GM19463 (cell line): ENCODE measurements at regions not wholly inside any gene's neighbourhood (a gene's known extent, or its start where the extent isn't known, plus 50 kb on each side); places are given as distances from the start of the nearest gene placed in this dataset.

ENCODE experiments used
- ATAC-seq: cut with Tn5 transposase; IDR thresholded peaks from one replicate; pipeline ENCODE4 v1.9.1; 2021; ENCODE audit warnings: mild to moderate bottlenecking, moderate library complexity; ENCODE audit not compliant: unreplicated experiment

GRCh38 chr1:81234237-81234636, 566.5 kb upstream of the ADGRL2 start:
- no peak for ATAC-seq

DNA sequence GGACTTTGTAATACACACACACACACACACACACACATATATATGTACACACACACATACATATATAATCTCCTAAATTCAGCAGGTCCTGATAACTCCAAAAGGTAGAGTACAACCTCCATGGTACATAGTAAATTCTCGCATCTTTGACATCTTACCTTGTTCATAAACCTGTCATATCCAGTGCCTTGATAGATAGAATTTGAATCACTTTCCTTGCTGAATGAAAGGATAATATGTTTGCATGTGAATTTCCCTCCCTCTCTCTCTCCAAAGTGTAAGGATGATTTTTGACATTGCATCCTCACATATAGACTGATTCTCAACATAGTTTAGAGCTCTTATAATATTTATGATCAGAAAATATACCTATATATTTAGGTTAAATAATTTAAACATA, 567.1 kb upstream of the ADGRL2 start:
- ATAC-seq = no peak

DNA sequence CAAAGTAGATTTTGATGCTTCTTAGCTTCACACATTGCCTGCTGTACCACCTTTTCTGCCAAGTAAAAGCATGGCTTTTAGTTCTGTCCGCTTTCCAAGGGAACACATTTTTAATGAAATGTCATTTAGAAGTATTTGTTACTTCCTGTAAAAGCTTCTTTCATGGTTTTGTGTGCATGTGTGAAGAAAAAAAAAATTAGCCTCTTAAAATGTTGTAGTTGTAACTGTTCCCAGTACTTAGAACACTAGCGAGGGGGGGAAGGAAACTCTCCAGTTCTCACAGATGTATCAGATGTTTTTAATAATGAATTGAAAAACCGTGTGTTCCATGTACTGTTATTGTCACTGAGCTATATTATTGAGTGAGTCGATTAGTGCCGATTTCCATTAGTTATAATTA, 568.3 kb upstream of the ADGRL2 start:
- no peak for ATAC-seq

DNA sequence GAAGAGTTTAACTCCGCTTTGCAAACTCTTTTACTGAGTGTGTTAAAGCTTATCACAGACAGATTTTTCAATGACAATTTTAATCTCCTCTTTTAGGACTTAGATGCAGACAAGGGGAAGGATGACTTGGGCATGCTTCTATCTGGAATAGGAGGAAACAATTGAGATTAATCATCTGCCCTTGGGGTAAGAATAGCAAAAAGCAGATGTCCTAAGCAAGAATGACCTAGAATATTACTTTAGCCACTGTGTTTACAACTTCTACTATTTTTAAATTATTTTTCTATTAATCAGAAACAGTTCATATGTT, 569.0 kb upstream of the ADGRL2 start:
- no peak for ATAC-seq

GRCh38 chr1:81230983-81231728, 569.6 kb upstream of the ADGRL2 start:
- no peak for ATAC-seq

GRCh38 chr1:81228926-81229325, 571.8 kb upstream of the ADGRL2 start:
- ATAC-seq = no peak

DNA sequence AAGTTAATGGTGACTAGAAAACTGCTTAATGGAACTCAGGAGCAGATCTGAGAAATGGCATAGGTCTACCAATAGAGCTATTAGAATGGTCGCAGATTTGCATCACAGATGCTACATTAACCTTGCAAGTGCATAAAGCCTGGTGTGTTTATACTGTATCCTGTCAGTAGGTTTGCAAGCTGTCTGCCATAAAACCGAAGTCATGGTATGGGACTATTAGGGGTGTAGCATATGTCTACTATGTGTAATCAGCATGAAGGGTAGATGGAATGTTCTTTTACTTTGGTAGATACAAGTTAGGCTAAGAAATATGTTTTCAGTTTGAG, 574.2 kb upstream of the ADGRL2 start:
- no peak for ATAC-seq

DNA sequence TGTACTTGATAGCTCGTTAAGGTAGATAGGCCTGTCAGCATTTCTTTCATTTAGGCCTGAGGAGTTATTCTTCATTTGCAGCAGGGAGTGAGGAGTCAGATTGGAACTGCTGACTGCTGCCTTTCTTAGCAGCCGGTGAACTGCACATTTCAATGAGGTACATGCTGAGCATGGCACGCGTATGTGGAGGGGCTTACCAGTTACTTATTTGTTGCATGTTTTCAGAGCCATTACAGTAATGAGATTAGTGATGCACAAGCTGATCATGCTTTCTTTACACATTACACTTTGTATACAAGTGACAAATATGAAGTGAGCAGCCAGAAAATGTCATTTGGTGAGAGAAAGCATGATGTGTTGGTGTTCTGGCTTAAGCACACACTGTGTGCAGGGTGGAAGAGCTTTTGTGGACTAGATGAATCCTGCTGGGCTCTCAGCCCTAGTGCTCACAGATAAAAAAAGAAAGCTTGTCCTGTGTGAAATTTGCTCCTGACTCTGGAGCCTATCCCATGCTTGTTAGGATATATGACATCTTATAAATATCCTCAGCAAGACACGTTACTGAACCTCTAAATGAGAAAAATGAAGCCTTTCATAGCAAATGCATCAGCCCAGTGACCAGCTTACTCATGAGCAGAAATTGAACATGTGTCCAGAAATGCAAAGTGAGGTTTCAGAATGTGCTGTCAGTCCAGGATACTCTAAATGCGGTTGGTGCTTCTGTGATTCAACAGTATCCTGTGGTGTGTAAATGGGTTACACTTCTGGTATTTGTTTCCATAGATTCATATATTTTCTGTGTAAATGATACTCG, 574.7 kb upstream of the ADGRL2 start:
- ATAC-seq = peak; percentile 90

DNA sequence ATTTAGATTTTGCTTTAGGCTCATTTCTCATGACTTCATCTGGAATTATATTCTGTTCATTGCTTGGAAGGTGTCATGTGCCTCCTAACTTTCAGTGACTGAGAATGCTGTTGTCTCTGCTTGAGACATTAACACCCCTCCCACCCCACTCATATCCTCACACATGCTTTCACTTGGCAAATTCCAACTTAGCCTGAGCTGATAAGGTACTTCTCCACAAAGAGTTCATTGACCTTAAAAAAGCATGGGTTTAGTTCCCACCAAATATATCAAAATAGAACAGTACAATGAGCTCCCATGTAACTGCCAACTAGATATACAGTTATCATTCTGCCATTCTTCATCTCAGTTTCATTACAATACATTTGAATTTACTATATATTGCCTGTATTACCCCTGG, 576.5 kb upstream of the ADGRL2 start:
- no peak for ATAC-seq

DNA sequence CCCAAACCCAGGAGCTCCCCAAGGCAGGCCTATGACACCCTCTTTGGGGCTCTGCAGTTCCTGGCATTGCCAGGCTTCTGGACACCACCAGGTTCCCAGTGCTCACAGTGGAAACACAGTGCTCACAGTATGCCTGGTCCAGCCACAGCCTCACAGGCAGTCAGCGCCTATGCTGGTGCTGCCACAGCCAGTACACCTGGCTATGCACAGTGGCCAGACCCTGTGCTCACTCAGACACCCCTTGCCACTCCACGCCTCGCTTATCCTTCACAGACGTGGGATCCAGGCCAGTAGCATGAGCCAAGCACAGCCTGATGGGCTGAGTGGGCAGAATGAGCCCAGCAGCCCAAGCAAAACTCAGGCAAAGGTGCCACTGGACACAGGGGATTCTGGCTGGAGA, 579.2 kb upstream of the ADGRL2 start:
- no peak for ATAC-seq

GRCh38 chr1:81220614-81221071, 580.1 kb upstream of the ADGRL2 start:
- ATAC-seq = no peak

- no peak for ATAC-seq
Measured at GRCh38 chr1:81217058-81217457, 583.7 kb upstream of the ADGRL2 start.

DNA sequence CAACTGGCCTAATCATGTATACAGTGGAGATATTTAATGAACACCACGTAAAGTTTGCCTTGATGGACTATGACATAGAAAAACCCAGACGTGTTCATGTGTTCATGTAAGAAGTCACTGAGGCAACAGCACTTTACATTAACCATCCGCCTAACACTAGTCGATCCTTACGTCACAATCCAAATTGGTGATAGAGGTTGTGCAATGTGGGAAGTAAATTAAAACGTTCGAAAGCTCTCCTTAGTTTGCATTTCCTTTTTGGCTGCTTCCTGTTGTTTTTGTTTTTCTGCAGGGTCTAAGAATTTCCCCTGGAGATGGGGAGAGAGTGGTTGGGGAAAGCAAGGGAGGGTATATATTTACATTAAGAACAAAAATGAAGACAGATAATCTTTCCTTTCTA, 587.5 kb upstream of the ADGRL2 start:
- ATAC-seq = no peak

DNA sequence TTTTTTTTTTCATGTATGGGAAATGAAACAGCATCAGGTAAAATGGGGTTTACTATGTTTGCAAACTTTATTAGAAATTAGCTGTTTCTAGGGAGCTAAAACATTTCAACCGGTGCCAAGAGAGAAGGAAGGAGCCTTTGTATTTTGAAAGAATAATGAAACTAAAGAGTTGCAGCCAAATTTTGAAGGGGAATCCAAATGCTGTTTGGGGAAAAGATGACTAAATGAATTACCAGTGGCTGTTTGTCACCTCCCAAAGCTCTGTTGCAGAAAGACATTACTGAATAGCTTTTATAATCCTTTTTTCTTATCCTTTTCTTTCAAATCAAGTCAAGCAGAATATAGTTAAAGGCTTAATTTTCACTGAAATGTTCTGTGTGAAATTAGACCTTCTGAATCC, 591.3 kb upstream of the ADGRL2 start:
- no peak for ATAC-seq

- no peak for ATAC-seq
Measured at GRCh38 chr1:81208441-81208840, 592.3 kb upstream of the ADGRL2 start.

- no peak for ATAC-seq
Measured at GRCh38 chr1:81205956-81206355, 594.8 kb upstream of the ADGRL2 start.

GRCh38 chr1:81201779-81202178, 599.0 kb upstream of the ADGRL2 start:
- no peak for ATAC-seq

GRCh38 chr1:81197591-81197990, 603.1 kb upstream of the ADGRL2 start:
- no peak for ATAC-seq

- ATAC-seq = no peak
Measured at GRCh38 chr1:81192647-81193642, 607.8 kb upstream of the ADGRL2 start.

DNA sequence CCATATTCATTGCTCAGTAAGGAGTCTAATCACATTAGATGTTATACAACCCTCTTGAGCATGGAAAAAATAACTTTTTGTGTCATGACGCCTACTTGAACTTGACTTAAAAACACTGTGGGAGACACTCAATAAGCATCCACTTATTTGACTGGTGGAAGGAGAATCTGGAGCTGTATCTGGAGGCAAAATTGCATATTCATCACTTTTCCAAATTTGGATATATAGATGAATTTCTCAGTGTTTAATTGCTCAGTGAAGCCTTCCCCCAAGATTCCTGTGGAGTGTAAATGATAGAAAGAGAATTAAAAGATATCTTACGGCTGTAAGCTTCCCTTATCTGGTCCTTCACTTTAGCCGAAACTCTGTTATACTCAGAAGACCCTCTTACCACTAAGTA, 610.7 kb upstream of the ADGRL2 start:
- ATAC-seq = no peak

DNA sequence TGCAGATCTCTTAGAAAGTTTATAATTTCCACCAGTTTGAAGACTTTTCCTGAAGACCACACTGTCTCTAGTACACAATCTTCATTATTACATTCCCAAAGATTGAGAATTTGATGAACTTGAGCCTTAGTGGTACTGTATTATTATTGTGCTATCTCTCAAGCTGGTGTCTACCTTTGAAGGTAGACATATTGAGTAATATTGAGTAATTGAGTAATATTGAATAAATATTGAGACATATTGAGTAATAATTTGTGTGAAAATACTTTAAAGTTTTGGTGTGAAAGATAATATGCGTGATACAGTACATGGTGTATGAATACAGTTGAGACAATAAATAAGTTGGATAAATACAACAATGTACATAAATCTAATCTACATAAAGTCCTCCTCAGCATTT, 613.1 kb upstream of the ADGRL2 start:
- ATAC-seq = no peak
